ENCODE measurements at regions not wholly inside any gene's neighbourhood (a gene's known extent, or its start where the extent isn't known, plus 50 kb on each side); places are given as distances from the start of the nearest gene placed in this dataset.

- TF ChIP-seq CTCF (IDR thresholded peaks at IDR 0.05; ENCODE audit: insufficient read depth, low read depth, low read length) (no peak), EZH2 (IDR thresholded peaks at IDR 0.05; ENCODE audit: insufficient read depth, low read length) (no peak)
- Histone ChIP-seq H3K9me3 (ENCODE audit: insufficient read depth, low read depth, low read length) (no peaks in the 10 kb centered on the region), H3K4me1 (ENCODE audit: insufficient read depth, low read length) (peaks cover 11% of the 10 kb centered on the region), H3K36me3 (ENCODE audit: insufficient read depth, low read length) (no peaks in the 10 kb centered on the region), H3K27ac (ENCODE audit: low read depth, low read length) (no peak overlapping the region), H2AFZ (ENCODE audit: low read depth, low read length) (no peak overlapping the region), H3K4me2 (ENCODE audit: low read length) (no peak overlapping the region), H4K20me1 (ENCODE audit: insufficient read depth, low read length) (no peaks in the 10 kb centered on the region), H3K4me3 (ENCODE audit: insufficient read depth, low read depth, low read length) (no peak overlapping the region), H3K79me2 (ENCODE audit: insufficient read depth, low read length) (no peaks in the 10 kb centered on the region), H3K27me3 (ENCODE audit: insufficient read depth, low read length) (no peaks in the 10 kb centered on the region), H3K9ac (ENCODE audit: low read length) (no peak overlapping the region)
- Mint-ChIP-seq H3K9me3 (ENCODE audit: unreplicated experiment) (no peaks in the 10 kb centered on the region), H3K36me3 (ENCODE audit: low read depth, unreplicated experiment) (no peaks in the 10 kb centered on the region), H3K27me3 (ENCODE audit: low read depth, unreplicated experiment) (peaks cover 10% of the 10 kb centered on the region), H3K4me1 (ENCODE audit: low read depth, unreplicated experiment) (peaks cover 16% of the 10 kb centered on the region), H3K27ac (ENCODE audit: unreplicated experiment) (no peak overlapping the region), H3K4me3 (ENCODE audit: unreplicated experiment) (no peak overlapping the region)
- DNase-seq (ENCODE audit: low read depth) (no peak), FAIRE-seq (no peak)
These were observed 217.5 kb downstream of the CD83 start for GRCh38 chr6:14335071-14335470.

GRCh38 chr6:14337152-14337551, 219.6 kb downstream of the CD83 start:
- Histone ChIP-seq H3K27me3 (ENCODE audit: insufficient read depth, low read length) (no peaks in the 10 kb centered on the region), H3K4me2 (ENCODE audit: low read length) (no peak overlapping the region), H3K9me3 (ENCODE audit: insufficient read depth, low read depth, low read length) (no peaks in the 10 kb centered on the region), H3K4me1 (ENCODE audit: insufficient read depth, low read length) (peaks cover 11% of the 10 kb centered on the region), H4K20me1 (ENCODE audit: insufficient read depth, low read length) (no peaks in the 10 kb centered on the region), H3K4me3 (ENCODE audit: insufficient read depth, low read depth, low read length) (no peak overlapping the region), H3K27ac (ENCODE audit: low read depth, low read length) (no peak overlapping the region), H2AFZ (ENCODE audit: low read depth, low read length) (no peak overlapping the region), H3K36me3 (ENCODE audit: insufficient read depth, low read length) (no peaks in the 10 kb centered on the region), H3K79me2 (ENCODE audit: insufficient read depth, low read length) (no peaks in the 10 kb centered on the region), H3K9ac (ENCODE audit: low read length) (no peak overlapping the region)
- no peaks in the 10 kb centered on the region for H3K9me3 Mint-ChIP-seq (ENCODE audit: unreplicated experiment)
- peaks cover 16% of the 10 kb centered on the region for H3K4me1 Mint-ChIP-seq (ENCODE audit: low read depth, unreplicated experiment)
- no peak for TF ChIP-seq CTCF (IDR thresholded peaks at IDR 0.05; ENCODE audit: insufficient read depth, low read depth, low read length)
- no peak for TF ChIP-seq EZH2 (IDR thresholded peaks at IDR 0.05; ENCODE audit: insufficient read depth, low read length)
- no peak overlapping the region for H3K27ac Mint-ChIP-seq (ENCODE audit: unreplicated experiment)
- H3K36me3 Mint-ChIP-seq (ENCODE audit: low read depth, unreplicated experiment) = no peaks in the 10 kb centered on the region
- H3K27me3 Mint-ChIP-seq (ENCODE audit: low read depth, unreplicated experiment) = peaks cover 11% of the 10 kb centered on the region
- DNase-seq (ENCODE audit: low read depth) = no peak
- no peak for FAIRE-seq
- no peak overlapping the region for H3K4me3 Mint-ChIP-seq (ENCODE audit: unreplicated experiment)

GRCh38 chr6:14339172-14339571, 221.6 kb downstream of the CD83 start:
- H3K36me3 ChIP-seq (ENCODE audit: insufficient read depth, low read length) = no peaks in the 10 kb centered on the region
- H2AFZ ChIP-seq (ENCODE audit: low read depth, low read length) = no peak overlapping the region
- H3K27ac ChIP-seq (ENCODE audit: low read depth, low read length) = no peak overlapping the region
- FAIRE-seq = no peak
- Mint-ChIP-seq H3K36me3 (ENCODE audit: low read depth, unreplicated experiment) (no peaks in the 10 kb centered on the region), H3K4me1 (ENCODE audit: low read depth, unreplicated experiment) (peaks cover 8% of the 10 kb centered on the region), H3K27ac (ENCODE audit: unreplicated experiment) (no peak overlapping the region), H3K27me3 (ENCODE audit: low read depth, unreplicated experiment) (peaks cover 15% of the 10 kb centered on the region), H3K9me3 (ENCODE audit: unreplicated experiment) (no peaks in the 10 kb centered on the region), H3K4me3 (ENCODE audit: unreplicated experiment) (no peak overlapping the region)
- H3K9me3 ChIP-seq (ENCODE audit: insufficient read depth, low read depth, low read length) = no peaks in the 10 kb centered on the region
- no peak overlapping the region for H3K4me2 ChIP-seq (ENCODE audit: low read length)
- DNase-seq (ENCODE audit: low read depth) = no peak
- no peaks in the 10 kb centered on the region for H3K27me3 ChIP-seq (ENCODE audit: insufficient read depth, low read length)
- peaks cover 2% of the 10 kb centered on the region for H3K4me1 ChIP-seq (ENCODE audit: insufficient read depth, low read length)
- H3K4me3 ChIP-seq (ENCODE audit: insufficient read depth, low read depth, low read length) = no peak overlapping the region
- TF ChIP-seq EZH2 (IDR thresholded peaks at IDR 0.05; ENCODE audit: insufficient read depth, low read length) (no peak), CTCF (IDR thresholded peaks at IDR 0.05; ENCODE audit: insufficient read depth, low read depth, low read length) (no peak)
- no peak overlapping the region for H3K9ac ChIP-seq (ENCODE audit: low read length)
- no peaks in the 10 kb centered on the region for H3K79me2 ChIP-seq (ENCODE audit: insufficient read depth, low read length)
- no peaks in the 10 kb centered on the region for H4K20me1 ChIP-seq (ENCODE audit: insufficient read depth, low read length)
